ENCODE measurements at regions not wholly inside any gene's neighbourhood (a gene's known extent, or its start where the extent isn't known, plus 50 kb on each side); places are given as distances from the start of the nearest gene placed in this dataset.

DNA sequence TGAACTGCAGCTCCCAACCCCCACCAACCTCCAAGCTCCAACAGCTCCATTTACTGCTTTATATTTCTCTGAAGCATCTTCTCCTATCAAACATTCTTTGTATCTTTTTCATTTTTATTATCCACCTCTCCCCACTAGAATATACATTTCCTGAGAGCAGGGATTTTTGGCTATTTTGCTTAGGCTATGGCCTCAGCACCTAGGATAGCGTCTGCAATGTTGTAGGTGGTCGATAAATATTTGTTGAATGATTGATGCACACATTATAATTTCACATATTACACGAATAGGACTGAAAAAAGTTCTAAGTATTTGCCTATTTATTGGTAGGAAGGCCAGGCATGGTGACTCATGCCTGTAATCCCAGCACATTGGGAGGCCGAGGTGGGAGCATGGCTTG lies 658.7 kb upstream of the DIPK2B start:
- no peak for DNase-seq

GRCh38 chrX:45852884-45853283 lies 652.2 kb upstream of the DIPK2B start:
- no peak for DNase-seq

DNA sequence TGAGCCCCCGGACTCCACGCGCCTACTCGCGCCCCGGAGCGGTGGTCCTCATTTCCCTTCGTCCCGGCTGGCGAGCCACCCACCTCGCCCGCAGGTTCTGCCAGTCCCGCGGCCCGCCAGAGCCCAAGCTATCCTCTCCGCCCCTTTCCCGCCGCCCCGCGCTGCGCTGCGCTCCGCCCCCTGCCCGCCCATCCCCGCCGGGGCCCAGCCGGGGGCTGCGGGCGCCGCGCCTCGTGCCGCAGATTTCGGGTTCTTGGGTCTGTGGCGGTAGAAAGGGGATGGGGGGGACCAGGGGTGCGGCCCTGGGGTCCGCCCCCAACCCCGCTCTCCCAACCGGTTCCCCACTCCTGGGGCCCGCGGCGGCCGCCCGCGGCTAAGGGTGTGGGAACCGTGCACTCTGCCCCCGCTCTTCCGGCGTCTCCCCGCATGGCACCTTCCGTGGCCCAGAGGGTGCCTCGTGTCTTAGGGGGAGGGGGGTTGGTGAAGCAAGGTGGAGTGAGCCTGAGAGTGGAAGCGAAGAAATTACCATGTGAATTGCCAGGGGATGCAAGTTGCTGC lies 650.8 kb upstream of the DIPK2B start:
- DNase-seq: no peak

DNA sequence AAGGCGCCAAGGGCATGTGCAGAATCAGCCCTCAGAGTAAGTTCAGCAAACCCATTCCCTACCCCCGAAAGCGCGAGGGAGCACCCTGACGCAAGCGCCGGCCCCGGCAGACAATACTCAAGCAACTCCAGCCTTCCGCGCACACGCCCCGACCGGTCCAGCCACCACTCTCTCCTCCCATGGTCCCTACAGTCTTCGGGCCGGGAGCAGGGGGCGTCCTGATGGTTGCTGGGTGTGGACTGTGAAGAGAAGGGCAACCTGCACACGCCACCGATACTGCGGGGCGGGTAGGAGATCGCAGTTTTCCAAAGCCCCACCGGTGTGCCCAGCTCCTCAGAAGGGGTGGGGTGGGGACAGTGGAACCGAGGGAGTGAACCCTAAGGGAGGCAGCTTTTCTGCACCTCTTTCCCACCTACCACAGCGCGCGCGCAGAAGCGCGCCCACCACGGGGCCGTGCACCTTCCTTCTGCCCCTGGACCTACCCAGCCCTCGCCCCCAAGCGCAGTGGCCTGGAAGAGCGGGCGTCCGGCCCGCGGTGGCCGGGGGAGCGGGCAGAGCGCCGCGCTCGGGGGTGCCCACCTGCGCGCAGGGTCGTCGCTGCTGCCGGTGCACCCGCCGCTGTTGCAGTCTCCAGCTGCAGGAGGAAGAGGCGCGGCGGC lies 650.2 kb upstream of the DIPK2B start:
- peak; percentile 21 for DNase-seq

DNA sequence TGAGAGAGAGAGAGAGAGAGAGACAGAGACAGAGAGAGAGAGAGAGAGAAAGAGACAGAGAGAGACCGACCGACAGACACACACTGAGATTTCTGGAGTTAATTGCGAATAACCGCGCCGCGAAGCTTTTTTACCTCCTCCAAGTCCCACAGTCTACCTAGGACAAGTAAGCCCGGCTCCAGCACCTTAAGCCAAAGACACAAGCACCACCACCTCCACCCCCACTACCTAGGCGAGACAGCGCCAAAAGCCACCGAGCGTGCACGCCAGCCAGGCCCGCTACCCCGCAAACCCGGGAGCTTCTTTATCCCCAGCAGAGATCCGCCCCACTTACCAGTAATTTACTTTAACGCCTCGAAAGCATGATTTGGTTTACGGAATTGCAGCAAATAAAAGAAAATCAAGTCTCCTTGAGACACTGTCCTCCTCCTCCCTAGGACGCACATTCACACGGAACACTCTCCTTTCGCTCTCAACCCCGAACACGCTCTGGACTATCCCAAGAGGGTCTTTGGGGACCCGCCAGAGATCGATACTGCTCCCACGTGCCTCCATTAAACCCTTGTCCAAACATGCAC lies 649.6 kb upstream of the DIPK2B start:
- no peak for DNase-seq

DNA sequence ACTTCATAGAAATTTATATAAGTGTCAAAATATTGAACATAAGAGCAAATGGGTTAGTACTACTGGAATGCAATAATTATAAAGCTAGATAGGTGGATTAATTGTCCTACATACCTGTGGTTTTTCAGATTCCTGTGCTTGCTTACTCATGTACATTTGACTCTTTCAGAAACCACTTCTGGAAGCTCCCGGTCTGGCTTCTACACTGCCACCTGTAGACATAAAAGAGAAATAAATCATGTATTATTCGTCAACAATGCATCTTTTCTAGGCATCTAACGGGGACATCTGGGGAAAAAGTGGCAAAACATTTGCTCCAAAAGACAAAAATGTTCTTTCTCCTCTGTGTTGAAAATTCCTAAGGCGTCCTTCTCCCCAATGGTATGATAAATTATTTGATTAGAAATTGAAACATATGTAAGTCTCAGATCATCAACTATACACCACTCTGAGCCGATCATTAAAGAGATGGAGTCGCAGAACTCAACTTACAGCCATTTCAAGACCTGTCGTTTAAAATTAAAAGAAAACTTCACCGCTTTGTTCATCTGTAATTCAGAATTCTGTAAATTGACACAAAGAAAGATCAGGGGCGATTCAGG lies 648.7 kb upstream of the DIPK2B start:
- peak; percentile 31 for DNase-seq

GRCh38 chrX:45847961-45848360 lies 647.3 kb upstream of the DIPK2B start:
- no peak for DNase-seq

GRCh38 chrX:45846328-45846727 lies 645.7 kb upstream of the DIPK2B start:
- no peak for DNase-seq

DNA sequence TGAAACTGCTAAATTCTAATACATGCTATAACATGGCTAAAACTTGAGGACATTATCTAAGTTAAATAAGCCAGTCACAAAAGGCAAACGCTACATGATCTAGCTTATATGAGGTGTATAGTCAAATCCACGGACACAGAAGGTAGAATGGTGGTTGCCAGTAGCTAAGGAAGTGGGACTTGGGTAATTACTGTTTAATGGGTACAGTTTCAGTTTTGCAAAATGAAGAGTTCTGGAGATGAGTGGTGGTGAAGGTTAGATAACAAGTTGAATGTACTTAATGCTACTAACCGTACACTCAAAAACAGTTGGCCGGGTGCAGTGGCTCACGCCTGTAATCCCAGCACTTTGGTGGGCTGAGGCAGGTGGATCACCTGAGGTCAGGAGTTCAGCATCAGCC lies 644.5 kb upstream of the DIPK2B start:
- DNase-seq: no peak

DNA sequence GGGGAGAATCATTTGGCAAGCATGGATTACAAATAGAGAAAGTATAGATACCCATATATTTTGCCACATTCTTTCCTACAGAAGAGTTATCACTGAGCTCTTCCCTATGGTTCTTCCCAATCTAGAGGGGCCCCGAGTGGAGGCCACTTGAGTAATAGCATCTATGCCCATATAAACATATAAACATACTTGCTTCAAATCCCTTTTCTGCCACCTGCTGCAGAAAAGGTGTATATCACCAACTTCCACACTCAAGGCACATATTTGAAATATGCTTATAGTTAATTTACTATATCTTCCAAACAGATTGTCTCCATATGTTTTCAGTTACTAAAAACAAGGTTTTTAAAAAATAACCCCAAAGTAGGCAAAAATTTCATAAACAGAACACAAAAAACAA lies 642.8 kb upstream of the DIPK2B start:
- DNase-seq: no peak

- no peak for DNase-seq
Observed at GRCh38 chrX:45842926-45843315, 642.2 kb upstream of the DIPK2B start.

- DNase-seq: no peak
Observed at GRCh38 chrX:45842207-45842925, 641.7 kb upstream of the DIPK2B start.

- DNase-seq: no peak
Observed at GRCh38 chrX:45840411-45840950, 639.8 kb upstream of the DIPK2B start.

- no peak for DNase-seq
Observed at GRCh38 chrX:45830343-45830742, 629.7 kb upstream of the DIPK2B start.

DNA sequence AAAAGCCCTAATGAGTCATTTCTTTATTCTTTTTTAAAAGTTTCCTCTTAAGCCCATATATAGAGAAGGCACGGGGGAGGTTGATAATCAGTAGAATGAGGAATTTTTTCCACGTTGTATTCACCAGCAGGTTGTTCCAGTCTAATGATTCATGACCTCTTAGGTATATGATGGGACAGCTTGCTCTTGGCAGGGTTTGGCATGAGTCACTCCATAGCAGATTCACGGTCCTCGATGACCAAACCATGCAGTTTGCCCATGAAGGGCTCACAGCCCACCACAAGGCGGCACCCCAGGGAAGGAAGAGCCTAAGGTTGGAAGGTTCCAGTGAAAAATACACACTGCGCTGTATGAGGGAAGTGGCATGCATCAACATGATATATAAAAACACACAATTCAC lies 623.8 kb upstream of the DIPK2B start:
- DNase-seq: no peak

DNA sequence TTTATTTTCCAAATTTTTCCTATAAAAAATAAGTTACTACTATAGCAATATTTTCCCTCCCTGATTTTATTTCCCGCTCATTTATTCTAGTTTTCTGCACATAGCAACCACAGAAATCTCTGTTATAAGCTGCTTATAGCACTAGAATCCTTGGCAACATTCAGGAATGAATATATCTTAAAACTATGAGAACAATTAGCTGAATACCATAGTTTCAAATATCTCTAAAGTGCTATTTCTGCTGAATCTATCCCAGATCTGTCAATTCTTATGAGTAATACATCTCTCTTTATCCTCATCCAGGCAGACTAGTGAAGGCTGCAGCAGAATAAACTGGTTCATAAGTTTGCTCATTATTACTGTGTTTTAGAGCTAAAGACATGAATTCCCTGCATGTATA lies 622.9 kb upstream of the DIPK2B start:
- DNase-seq: no peak

DNA sequence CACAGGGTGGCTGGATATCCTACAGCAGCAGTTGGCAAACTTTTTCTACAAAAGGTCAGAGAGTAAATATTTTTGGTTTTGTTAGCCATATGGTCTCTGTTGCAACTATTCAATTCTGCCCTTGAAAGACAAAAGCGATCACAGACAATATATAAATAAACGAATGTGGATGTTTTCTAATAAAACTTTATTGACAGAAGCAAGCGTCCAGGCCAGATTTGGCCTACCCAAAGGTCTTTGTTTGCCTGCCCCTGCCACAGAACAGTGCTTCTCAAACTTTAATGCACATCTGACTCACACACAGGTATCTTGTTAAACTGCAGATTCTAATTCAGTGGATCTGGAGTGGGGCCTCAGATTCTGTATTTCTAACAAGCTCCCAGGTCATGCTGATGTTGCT lies 621.4 kb upstream of the DIPK2B start:
- no peak for DNase-seq

DNA sequence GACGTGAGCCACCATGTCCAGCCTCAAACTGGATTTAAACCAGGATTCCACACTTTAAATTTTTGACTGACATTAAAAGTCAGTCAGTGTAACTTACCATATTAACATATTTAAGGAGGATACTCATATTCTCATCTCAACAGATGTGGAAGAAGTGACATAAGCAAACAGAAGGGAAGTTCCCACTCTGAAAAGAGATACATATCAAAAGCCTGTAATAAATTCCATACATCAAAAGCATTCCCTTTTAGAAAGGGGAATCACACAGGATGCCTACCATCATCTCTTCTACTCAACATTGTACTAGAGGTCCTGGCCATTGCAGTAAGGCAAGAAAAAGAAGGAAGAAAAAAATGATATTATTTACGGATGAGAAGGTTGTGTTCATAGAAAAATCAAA lies 618.2 kb upstream of the DIPK2B start:
- no peak for DNase-seq

DNA sequence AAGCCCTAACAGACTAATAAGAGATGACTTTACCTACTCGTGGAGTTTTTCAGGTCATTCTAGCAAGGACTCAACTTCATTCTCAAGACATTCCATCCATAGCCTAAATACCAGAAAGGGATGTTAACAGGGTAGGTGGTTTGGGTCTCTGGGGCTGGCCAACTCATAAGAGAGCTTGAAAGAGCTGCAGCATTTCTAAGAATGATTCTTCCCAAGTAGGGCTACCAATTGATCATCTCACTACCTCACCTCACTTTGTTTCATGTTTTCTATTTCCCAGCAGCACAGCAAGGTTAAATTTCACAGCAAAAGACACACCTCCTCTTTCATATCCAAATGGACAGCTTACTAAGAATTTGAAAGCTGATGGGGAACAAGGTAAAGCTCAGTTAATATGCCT lies 614.8 kb upstream of the DIPK2B start:
- DNase-seq: no peak

- DNase-seq: no peak
Observed at GRCh38 chrX:45811326-45811725, 610.6 kb upstream of the DIPK2B start.

DNA sequence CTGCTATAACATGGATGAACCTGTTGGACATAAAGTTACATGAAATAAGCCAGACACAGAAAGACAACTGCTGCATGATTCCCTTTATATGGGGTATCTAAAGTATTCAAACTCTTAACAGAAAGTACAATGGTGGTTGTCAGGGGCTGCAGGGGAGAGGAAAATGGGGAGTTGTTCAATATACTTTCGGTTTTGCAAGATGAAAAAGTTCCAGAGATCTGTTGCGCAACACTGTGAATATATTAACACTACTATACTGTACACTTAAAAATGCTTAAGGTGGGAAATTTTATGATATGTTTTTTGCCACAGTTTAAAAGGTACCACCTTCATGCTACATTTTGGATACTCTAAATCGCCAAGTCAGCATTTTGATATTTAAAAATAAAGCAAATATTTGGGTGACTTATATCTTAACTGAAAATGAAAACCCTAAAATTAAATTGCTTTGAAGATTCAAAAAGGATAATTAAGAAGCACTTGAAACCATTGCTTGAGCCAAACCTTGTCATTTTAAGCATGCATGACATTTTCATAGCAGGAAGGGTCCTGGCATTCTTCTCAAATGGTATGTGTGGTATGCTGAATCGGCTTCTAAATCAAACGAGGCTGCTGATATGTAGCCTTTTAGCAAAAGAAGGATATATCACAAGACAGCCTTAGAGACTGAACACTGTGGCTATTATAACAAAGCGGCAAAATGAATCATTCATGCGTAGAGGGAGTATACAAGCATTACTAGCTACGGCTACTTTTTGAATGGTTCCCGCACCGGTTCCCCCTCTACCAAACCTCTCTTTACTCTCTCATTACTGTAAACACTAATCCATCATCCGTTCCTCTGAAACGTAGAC lies 607.1 kb upstream of the DIPK2B start:
- peak; percentile 74 for DNase-seq

- peak; percentile 71 for DNase-seq
Observed at GRCh38 chrX:45806410-45807121, 605.9 kb upstream of the DIPK2B start.

Measured in suppressor macrophage treated with lipopolysaccharide for 4 hours (primary cell).